ENCODE measurements at regions not wholly inside any gene's neighbourhood (a gene's known extent, or its start where the extent isn't known, plus 50 kb on each side); places are given as distances from the start of the nearest gene placed in this dataset.

DNA sequence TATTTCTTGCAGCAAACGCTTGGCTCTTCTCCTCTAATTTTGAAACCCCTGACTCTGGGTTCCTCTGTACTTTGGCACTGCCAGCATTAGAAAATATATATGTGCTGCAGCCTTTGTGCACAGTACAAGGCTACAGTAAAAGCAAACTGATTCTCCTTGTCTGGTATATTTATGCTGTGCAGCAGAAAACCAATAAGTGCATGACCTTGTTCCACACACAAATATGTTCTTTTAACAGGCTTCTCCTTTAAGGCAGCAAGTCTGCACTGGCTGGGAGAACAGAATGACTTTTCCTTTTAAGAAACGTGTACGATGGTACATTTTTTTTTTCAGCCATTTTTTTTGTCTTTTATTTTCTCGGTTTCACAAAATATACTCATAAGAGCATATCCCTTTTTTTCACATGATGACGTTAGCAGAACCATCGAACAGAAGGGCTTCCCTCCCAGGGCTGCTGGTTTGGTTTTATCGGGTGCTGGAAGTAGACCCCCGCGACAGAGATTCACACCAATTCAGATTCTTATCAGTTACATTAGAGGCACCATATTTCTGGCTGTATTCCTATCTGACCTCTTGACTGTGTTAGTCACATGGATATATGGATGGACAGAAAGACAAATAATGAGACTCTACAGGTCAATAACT is 129.9 kb upstream of the ARID1B start:
- DNase-seq: no peak

DNA sequence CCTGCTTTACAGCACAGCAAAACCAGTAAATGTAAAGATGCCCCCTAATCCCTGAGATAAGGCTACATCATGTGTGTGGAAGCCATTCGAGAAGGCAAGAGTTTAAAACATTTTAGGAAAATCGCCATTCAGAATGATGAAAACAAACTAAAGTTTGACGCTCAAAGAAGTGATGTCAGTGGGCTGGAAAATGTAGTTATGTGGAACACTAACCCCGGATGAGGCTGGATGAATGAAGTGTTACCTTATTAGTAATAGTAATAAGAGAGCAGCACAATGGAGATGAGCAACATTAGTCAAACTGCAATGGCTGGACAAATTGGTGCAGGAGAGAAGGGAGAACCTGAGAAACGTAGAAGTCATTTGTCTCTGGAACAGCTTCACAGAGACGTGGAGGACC is 130.7 kb upstream of the ARID1B start:
- DNase-seq: no peak

DNA sequence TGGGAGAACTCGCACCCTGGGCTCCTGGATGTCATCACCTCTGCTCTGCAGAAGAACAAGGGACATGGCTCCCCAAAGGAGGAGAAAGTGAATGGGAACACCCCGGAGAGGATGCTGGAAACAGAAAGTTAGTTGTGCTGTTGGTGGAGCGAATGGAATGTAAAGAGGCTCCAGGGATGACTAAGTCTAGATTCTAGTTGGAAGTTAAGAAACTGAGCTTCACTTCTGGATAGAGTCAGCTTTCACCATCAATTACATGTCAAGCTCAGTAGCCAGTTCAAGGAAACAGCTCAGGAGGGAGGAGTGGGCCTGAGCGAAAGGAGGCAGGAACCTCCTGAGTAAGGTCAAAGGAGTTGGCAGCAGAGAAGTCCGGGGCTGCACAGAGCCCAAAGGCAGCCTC is 132.1 kb upstream of the ARID1B start:
- no peak for DNase-seq

DNA sequence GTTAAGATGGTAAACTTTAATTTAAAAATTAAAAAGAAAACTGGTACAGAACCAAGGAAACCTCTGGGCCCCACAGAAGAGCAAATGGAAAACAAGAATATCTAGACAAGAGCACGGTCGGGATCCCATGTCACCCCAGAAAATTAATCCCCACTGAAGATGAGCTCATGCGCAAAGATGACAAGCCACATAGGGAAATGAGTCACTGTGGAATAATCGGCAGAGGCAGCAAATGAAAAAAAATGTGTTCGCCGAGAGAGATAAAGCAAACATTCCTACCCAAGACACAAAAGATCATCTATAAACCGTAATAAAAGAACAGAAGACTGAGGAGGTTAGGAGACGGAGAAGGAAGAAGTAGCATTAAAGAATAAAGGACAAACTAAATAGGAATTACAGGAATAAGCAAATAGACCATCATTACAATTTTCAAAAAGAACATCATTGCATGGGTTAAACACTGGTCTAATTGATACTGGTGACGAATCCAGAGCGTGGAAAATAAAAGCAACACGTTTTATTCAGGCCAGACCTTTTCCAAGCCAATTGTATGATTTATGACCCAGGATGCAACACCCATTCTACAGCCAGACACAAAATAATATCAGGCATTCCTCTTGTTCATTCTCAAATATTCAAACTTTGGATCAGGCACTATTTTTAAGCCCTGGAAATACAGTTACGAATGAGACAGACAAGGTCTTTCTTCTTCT is 138.0 kb upstream of the ARID1B start:
- no peak for DNase-seq

DNA sequence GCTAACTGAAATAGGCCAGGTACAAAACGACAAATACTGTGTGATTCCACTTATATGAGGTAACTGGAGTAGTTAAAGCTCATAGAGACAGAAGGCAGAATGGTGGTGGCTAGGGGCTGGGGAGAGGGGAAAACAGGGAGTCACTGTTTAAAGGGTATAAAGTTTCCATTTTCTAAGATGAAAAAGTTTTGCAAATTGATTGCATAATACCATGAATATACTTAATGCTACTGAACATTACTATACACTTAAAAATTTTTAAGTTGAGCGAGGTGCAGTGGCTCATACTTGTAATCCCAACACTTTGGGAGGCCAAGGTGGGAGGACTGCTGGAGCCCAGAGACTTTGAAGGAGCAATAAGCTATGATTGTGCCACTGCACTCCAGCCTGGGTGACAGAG is 138.6 kb upstream of the ARID1B start:
- no peak for DNase-seq

DNA sequence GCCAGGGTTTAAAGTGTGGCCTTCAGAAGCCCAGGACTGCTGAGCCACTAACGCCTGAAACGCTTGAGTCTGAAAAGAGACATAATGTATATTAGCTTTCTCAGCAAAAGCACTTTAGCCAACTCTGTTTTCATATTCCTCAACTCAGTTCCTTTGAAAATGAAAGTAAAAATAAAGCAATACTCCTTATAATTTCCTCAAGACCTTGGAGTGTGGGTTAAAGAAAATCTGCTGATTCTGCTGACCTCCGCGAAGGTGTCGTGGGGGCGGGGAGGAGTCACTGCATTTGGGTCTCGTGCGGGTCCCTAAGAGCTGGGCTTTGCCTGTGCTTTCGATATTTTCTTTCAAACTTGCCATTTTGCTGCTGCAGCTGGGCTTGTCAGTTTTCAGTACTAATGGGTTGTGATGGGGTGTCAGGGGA is 142.2 kb upstream of the ARID1B start:
- peak; percentile 67 for DNase-seq

DNA sequence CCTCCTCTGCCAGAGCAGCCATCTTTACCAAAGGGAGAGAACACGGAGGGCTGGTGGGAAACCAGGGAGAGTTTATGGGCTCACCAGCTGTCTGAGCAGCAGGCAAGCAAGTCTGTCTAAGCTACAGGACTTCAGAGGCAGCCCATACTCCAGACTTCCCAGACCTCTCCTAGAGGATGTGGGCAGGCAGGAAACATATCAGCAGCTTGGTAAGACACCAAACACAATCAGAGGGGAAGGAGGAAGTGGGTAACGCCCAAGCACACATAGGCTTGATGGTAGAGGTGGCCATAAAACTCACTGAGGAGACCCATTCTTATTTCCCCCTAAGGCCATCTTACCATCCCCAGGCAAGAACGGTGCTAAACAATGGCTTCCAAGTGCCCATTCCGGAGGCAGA is 143.1 kb upstream of the ARID1B start:
- no peak for DNase-seq

DNA sequence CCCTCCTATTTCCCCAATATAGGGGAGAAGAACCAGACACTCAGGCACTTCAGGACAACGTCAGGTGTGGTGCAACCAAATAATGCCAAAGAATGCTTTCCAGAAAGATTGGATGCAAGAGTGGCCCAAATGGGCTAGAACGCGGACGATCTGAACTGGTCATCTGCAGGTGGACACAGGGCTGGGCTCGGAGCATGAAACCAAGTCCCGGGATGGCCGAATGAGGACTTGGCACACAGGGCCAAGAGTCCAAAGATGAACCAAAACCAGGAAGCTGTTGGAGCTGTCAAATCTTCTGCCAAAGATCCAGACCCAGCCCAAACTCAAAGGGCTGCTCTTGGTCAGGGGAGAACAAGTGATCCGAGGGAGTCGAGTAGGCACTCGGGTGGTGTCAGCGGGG is 143.9 kb upstream of the ARID1B start:
- DNase-seq: no peak

DNA sequence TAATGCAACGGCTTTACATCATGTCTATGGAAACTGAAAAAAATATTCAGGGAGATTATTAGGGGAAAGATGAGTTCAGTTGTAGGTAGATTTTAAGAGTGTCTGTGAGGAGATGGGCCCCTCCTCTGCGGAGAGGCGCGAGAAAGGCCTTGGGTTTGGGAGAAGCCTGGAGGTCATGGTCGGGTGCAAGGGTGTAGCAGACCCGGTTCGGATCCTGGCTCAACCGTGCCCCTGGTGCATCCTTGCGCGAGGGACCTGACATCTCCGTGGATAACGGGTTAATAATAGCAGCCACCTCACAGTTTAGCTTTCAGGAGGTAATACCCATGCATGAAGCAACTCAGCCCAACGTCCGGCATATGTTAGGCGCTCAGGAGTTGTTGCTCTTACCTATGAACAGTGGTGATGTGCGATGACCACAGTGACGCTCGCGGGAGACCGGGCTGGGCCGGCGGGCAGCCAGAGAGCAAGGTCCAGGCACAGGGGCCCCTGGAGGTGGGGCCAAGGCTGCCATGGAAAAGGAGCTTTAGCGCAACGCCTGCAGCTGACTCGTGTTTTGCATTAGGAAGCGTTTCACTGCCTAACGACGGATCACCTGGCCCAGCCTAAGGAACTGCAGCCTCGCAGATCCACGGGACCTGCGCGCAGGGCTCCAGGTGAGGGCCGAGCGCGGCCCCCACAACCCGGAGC is 146.4 kb upstream of the ARID1B start:
- DNase-seq: no peak

DNA sequence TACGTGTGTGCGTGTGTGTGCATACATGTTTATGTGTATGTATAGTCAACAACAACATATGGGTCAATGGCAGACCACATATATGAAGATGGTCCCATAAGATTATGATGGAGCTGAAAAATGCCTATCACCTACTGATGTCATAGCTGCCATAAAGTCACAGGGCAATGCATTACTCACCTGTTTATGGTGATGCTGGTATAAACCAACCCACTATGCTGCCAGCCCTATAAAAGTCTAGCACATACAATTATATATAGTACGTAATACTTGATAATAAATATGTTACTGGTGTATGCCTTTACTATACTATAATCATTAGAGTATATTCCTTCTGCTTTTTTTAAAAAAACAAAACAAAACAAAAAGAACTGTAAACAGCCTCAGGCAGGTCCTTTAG is 148.4 kb upstream of the ARID1B start:
- no peak for DNase-seq

DNA sequence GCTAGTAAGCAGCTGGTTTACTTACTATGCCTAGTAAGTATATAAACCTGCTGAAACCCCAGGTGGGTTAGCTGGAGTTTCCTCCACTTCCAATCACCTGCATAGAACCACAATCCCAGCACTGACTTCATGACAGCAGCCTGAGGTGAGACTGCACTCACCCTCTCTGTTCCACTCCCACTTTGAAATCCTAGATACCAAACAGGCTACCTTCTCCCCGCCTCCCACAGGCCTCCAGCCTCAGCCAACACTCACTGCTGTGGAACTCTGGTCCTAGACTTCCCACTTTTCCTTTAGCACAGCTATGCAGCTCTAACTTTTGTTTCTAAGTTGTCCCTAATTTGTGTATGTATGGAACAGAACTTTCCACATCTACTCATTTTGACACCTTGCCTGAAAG is 149.7 kb upstream of the ARID1B start:
- no peak for DNase-seq

DNA sequence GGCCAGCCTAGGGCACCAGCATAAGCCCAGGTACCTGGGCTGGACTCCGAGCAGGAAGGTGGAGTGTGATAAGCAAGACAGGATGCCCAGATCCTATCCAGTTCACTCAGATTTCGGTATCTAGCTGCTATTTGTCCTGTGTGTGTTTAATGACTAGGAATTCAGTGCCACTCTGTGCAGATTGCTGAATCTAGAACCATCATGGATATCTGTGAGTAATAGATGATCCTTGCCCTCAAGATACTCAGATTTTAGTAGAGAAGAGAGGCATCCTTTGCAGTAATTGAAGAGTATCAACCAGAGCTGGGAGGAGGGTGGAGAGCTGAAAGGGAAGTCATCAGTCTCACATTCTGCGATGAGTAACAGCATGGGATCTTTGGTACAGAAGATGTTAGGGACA is 155.0 kb upstream of the ARID1B start:
- no peak for DNase-seq

DNA sequence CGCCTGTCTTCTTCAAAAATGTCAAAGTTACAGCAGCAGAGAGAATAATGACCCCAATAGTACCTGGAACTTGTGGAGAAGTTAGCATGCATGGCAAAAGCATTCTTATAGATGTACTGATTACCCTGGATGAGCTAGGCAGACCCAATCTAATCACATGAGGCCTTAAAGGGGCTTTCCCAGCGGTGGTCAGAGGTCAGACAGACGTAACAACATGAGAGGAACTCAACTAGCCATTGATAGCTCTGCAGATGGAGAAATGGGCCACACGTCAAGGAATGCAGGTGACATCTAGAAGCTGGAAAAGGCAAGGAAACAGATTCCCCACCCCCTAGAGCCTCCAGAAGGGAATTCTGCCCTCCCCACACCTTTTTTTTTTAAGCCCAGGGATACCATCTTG is 156.8 kb upstream of the ARID1B start:
- no peak for DNase-seq

DNA sequence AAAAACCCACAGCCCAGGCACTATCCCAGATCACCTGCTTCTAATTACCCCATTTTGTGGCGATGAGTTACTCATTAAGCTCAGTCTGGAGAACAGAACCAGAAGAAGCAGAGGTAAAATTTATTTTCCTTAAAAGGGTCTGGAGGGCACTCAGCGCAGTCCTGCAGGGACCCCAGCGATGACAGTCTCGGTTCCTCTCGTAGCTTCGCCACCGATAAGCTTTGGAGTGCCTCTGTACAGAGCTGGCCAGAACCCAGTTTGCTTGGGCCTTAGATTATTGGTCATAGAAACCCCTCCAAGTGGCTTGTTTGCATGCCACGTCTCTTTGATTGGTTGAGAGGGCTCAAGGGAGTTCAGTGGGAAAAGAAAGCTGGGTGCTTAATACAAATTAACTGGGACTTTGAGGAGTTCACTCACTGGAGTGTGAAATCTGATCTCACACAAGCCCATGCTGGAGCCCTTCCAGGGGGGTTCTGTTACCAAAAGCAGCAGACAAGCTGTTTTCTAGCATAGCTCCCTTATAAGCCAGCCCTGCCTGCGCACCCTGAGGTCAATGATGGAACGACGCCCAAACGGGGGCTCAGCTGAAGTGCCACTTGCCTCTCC is 158.5 kb upstream of the ARID1B start:
- peak; percentile 36 for DNase-seq

DNA sequence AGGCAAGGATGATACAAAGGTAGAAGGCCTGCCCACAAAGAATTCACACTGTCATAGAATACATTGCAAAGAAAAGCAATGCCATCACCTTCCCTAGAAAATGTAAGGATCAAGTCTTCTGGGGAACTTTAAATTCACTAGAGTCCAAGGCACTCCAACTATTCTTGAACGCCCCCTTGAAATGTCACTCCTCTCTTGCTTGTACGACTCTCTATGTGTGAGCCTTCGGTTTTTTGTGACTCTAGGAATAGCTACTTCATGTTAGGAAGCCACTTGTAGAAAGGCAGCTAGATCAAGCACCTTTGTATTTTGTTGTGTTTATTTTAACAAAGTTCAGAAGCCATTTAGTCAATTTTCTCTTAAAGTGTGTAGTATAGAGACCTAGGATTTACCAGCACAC is 159.2 kb upstream of the ARID1B start:
- no peak for DNase-seq

DNA sequence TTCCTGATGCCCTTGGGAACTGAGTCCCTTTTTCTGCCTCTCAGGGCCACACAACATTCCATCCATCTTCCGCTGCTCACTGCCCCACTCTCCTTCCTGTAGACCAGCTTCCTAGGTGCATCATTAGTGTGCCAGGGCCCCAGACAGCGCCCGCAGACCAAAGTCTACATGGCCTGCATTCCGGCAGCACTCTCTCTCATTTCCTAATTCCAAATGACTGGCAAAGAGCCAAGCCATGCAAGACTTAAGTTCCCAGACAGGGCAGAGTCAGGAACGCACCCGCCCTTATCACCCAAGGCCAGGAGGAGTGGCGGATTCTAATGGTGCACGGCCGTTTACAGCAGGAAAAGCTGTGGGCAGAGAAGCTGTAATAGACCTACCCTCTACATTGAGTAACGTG is 159.8 kb upstream of the ARID1B start:
- no peak for DNase-seq

DNA sequence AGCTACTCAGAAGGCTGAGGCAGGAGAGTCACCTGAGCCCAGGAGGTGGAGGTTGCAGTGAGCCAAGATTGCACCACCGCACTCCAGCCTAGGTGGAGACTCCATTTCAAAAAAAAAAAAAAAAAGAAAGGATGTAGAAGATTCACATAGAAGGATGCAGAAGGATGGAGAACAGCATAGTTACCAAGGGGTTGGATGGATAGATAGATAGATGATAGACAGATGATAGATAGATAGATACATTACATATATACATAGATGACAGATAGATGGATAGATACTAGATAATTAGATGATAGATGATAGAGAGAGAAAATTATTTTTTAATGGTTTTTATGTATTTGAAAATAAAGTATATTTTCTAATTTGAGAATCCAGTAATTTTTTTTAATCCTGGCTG is 160.7 kb upstream of the ARID1B start:
- DNase-seq: no peak

DNA sequence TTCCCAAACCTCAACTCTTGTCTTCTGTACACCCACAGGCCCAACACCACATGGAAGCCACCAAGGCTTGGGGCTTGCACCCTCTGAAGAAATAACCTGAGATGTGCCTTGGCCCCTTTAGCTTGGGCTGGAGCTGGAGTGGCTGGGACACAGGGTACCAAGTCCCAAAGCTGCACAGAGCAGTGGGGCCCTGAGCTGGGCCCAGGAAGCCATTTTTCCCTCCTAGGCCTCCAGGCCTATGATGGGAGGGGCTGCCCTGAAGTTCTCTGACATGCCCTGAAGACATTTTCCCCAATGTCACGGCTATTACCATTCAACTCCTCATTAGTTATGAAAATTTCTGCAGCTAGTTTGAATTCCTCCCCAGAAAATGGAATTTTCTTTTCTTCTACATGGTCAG is 163.2 kb upstream of the ARID1B start:
- DNase-seq: no peak

DNA sequence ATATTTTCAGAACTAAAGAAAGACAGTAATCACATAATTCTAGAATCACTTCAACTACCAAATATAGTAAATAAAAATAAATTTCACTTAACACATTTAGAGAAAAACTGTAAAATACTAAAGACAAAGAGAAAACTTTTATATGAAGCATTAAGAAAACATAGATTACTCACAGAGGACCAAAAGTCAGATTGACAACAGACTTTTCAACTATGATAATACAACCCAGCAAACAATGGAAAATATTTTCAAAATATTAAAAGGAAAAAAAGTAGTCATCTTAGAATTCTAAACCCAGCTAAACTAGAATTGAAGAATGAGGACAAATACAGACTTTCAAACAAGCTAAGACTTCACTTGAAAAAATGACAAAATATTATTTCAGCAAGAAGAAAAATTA is 164.8 kb upstream of the ARID1B start:
- DNase-seq: no peak

DNA sequence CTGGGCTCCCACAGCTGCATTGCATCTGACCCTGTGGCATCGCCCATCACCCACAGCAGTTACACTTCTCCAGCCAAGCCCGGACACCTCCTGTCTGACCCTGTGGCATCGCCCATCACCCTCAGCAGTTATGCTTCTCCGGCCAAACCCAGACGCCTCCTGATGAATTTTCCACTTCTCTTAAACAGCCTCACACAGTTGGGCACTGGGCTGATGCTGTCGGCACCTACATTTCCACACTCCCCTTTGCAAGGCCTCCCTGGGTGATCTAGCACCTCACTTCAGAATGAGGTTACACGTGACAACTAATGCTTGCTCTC is 175.2 kb upstream of the ARID1B start:
- no peak for DNase-seq

DNA sequence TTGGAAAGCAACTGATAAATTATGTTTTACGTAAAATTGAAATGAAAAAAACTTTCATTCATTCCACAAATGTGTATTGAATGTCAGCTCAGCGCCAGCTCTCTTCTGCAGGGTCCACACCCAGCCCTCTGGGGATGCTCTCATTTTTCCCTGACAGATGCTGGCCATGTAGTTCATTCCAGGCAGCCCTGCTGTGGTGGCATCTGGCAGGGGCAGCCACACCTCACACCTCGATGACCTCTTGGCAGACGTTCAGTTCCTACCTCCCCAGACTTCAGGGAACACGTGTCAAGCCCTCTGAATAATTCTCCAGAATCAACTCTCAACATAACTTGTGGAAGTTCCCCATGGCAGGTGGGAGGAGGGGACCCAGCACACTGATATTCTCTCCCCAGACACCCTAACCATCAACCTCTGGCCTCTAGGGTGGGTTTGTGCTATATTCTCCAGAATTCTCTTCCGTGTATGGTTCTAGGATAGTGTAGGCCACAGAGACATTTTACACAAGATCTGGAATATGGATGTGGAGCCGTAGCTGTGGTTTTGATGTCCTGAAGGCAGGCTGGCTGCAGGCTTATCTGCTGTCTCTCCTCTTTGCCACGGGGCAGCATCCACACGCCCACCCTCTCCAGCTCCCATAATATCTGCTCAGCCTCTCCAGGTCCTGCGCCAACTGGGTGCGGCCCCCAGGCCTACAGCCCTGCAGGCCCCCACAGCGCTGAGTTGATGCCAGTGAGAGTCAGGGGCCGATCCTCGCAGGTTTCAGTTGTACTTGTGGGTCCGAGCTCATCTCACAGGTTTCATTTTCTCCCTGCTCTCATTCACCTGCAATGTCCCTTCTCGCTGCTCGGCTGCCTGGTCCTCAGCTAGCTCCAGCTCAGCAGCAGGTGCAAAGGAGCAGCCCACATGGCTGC is 175.8 kb upstream of the ARID1B start:
- peak; percentile 15 for DNase-seq

DNA sequence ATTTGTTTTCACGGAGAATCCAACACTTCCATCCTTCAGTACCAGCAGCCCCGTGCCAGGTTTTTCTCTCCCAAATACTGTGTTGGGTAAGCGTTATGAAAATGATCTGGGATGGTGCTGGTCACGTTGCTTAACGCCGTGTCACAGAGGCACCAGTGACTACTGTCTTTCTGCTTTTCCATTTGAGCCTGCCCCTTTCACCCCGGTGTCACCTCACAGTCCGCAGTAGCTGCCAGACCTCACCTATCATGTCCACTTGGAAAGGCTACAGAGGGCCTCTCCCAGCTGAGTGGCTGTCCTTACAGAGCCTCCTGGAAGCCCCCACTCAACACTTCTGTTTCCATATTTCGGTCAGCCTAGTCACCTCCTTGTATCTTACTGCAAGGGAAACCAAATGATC is 176.5 kb upstream of the ARID1B start:
- DNase-seq: no peak

DNA sequence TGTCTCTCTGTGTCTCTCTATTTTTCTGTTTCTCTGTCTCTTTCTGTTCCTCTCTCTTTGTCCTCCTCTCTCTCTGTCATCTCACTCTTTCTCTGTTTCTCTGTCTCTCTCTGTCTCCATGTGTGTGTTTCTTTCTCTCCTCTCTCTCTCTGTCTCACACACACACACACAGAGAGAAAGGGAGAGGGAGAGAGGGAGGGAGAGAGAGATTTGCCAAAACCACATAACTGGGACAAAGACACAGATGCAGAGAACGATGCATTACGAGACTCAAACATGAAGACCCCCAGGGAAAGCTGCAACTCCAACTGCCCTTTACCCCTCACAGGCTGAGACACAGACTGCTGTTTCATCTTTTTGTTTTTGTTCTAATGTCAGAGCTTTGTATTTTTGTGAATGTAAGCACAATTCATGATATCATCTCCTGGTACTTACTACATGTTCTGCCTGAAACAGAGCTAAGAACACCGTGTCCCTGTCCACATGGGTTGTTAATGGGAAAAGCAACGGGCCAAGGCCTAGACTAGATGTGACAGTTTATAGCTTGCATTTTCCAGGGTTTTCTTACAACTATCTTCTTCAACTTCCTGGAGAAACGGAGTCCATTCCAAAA is 177.1 kb upstream of the ARID1B start:
- DNase-seq: peak; percentile 25
